ENCODE measurements at regions not wholly inside any gene's neighbourhood (a gene's known extent, or its start where the extent isn't known, plus 50 kb on each side); places are given as distances from the start of the nearest gene placed in this dataset.

DNA sequence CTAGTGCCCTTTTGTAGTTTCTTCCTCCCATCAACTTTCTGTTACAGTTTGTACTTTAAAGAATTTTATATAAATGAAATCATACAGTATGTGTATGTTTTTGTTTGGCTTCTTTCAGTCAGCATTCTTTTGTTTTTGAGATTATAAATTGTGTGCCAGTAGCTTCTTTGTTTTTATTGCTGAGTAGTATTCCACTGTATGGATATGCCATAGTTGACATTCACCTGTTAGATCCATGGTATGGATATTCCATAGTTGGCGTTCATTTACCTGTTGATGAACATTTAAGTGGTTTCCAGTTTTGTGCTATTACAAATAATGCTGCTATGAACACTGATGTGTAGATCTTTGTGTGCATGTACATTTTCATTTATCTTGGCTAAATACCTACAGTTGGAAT lies 70.8 kb upstream of the SYPL1 start:
- ATAC-seq (ENCODE audit: low FRiP score) (no peak), DNase-seq (ENCODE audit: low spot score) (no peak)
- TF ChIP-seq, protein P1, sequence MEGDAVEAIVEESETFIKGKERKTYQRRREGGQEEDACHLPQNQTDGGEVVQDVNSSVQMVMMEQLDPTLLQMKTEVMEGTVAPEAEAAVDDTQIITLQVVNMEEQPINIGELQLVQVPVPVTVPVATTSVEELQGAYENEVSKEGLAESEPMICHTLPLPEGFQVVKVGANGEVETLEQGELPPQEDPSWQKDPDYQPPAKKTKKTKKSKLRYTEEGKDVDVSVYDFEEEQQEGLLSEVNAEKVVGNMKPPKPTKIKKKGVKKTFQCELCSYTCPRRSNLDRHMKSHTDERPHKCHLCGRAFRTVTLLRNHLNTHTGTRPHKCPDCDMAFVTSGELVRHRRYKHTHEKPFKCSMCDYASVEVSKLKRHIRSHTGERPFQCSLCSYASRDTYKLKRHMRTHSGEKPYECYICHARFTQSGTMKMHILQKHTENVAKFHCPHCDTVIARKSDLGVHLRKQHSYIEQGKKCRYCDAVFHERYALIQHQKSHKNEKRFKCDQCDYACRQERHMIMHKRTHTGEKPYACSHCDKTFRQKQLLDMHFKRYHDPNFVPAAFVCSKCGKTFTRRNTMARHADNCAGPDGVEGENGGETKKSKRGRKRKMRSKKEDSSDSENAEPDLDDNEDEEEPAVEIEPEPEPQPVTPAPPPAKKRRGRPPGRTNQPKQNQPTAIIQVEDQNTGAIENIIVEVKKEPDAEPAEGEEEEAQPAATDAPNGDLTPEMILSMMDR (IDR thresholded peaks at IDR 0.05), result no peak

DNA sequence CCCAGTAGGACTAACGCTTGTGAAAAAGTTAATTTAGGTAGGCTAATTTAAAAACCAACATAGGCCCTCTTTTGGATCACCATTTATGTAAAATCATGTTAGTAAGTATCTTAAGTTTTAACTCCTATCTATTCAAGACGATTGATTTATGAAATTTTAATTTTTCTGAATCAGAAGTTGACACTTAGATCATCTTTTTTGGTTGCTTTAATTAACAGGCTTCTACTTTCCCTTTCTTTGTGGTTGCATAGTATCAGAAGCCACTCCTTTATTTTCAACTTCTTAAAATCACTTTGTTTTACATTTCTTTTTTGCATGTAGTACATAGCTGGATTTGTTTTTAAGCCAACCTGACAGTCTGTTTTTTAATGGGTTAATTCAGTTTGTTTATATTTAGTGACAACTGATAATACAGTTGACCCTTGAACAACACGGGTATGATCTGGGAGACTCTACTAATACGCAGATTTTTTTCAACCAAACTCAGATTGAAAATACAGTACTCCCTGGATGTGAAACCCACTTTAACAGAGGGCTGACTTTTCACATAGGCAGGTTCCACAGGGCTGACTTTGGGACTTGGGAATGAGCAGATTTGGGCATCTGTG lies 69.7 kb upstream of the SYPL1 start:
- DNase-seq (ENCODE audit: low spot score), result no peak
- no peak for ATAC-seq (ENCODE audit: low FRiP score)

DNA sequence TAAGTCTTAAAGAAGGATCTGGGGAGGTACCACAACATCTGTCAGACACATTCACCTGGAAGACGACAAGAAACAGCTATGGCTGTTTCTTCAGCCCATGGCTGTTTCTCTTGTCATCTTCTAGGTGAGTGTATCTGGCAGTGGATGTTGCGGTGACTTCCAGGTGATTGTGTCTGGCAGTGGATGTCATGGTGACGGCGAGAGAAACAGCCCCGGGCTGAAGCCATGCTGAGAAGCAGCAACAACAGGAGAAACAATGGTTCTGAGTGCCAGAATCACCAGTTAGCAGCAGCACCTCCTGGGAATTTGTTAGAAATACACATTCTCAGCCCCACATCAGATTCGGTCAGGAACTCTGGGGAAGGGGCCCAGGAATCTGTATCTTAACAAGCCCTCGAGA lies 68.6 kb upstream of the SYPL1 start:
- DNase-seq (ENCODE audit: low spot score) (no peak), ATAC-seq (ENCODE audit: low FRiP score) (no peak)

More for the DNA sequence above, 69.7 kb upstream of the SYPL1 start:
- TF ChIP-seq, protein P1 (IDR thresholded peaks at IDR 0.05), result no peak

DNA sequence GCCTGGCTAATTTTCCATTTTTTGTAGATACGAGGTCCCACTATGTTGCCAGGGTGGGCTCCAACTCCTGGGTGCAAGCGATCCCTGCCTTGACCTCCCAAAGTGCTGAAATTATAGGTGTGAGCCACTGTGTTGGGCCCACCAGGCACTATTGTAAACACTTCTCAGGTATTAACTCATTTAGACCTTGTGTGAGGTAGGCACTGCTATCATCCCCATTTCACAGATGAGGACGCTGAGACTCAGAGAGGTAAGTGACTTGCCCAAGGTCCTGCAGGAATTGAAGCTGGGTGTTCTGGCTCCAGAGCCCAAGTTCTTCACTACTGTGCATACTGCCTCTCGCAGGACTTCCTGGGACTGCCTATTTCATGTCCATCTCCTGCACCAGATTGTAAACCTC lies 67.1 kb upstream of the SYPL1 start:
- ATAC-seq (ENCODE audit: low FRiP score) (no peak), DNase-seq (ENCODE audit: low spot score) (no peak)
- TF ChIP-seq, protein P1 (IDR thresholded peaks at IDR 0.05), result no peak

More for the DNA sequence above, 68.6 kb upstream of the SYPL1 start:
- TF ChIP-seq, protein P1 (IDR thresholded peaks at IDR 0.05), result no peak

DNA sequence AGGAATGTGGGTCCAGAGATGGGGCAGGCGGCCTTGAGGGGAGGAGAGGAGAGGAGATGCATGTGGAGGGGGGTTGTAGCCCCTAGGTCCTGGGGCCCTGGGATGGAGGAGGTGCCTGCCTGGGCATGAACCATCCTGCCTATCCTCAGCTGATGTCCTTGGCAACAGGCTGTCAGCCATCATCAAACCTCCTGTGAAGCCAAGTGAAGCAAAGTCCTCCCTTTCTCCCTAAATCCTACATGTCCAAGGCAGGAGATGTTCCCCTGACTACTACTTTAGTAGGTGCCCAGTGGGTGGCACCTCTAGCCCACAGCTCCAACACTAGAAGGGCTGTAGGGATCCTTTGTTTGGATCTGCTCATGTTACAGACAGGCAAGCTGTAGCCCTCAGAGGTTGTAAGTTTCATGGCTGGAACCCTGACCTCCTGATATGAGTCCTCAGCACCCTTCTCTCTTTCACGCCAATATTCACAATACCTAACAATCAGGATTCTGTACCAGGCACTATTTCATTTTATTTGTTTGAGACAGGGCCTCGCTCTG lies 66.6 kb upstream of the SYPL1 start:
- TF ChIP-seq, protein P1 (IDR thresholded peaks at IDR 0.05), result no peak
- ATAC-seq (ENCODE audit: low FRiP score), result peak; percentile 38

DNA sequence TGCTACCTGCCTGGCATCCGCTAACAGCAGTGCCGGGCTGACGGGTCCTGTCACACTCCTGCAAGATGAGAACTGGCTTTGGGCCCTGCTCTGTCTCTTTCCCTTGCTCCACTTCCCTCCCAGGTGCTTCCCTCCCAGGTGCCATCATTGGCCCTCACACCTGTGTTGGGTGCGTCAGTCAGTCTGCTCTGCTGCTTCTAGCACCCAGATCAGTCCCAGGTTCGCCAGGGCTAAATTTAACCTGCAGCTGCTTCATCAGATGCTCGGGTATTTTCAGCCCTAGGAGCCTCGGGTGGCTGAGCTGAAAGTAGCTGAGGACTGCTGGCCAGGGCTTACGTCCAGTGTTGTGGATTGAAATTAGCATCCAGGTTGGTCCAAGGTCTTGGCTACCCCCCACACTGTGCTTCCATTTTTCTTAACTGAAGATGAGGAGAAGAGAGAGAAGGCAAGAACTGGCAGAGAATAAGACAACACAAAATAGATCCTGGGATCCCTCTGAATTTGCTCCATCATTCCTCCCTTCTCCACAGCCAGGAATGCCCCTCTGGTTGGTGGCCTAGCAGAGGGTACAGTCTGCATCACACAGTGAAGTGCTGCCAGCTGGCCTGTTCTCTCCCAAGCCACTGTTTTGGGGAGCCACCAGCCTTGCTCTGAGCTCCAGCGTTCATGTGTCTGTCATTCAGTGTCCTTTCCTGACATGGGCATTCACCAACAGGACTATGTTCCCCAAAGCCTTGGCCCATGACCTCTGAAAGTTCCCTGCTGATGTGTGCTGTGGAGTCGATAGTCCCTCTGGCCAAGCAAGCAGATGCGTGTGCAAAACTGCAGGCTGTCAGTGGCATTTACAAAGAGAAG lies 65.9 kb upstream of the SYPL1 start:
- TF ChIP-seq, protein P1 (IDR thresholded peaks at IDR 0.05), result no peak

More for the DNA sequence above, 66.6 kb upstream of the SYPL1 start:
- DNase-seq (ENCODE audit: low spot score), result no peak

More for the DNA sequence above, 65.9 kb upstream of the SYPL1 start:
- DNase-seq (ENCODE audit: low spot score) (no peak), ATAC-seq (ENCODE audit: low FRiP score) (no peak)
